ENCODE measurements at regions not wholly inside any gene's neighbourhood (a gene's known extent, or its start where the extent isn't known, plus 50 kb on each side); places are given as distances from the start of the nearest gene placed in this dataset.

DNA sequence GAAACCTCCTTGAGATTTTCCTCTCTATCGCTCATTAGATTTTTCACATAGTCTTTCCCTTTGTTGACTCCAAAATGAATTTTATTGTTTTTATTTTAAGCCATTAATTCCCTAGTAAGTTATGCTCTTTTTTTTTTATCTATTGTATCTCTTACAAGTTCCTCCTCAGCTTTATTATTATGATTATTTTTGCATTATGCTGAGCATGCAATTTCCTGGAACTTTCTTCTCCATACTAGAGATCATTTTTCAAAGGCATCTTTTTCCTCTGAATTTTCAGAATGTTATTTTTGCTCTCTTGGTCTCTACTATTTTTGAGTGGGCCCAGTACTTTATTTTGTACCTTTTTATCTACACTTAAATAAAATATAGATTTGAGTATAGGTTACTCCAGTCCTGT lies 376.6 kb upstream of the SEMA6A start:
- in situ Hi-C loops (cut with MboI; ENCODE audit: low sequenced_read_pairs): no loop called here

- in situ Hi-C loops (cut with MboI; ENCODE audit: low sequenced_read_pairs): loop anchor here (25.0 kb wide), 1 partner anchor 811 kb away; no protein-coding TSS in a partner anchor
Measured at GRCh38 chr5:116947691-116948528, 373.3 kb upstream of the SEMA6A start.

GRCh38 chr5:116945613-116946382 lies 371.2 kb upstream of the SEMA6A start:
- in situ Hi-C loops (cut with MboI; ENCODE audit: low sequenced_read_pairs): loop anchor here (25.0 kb wide), 1 partner anchor 808 kb away; no protein-coding TSS in a partner anchor

DNA sequence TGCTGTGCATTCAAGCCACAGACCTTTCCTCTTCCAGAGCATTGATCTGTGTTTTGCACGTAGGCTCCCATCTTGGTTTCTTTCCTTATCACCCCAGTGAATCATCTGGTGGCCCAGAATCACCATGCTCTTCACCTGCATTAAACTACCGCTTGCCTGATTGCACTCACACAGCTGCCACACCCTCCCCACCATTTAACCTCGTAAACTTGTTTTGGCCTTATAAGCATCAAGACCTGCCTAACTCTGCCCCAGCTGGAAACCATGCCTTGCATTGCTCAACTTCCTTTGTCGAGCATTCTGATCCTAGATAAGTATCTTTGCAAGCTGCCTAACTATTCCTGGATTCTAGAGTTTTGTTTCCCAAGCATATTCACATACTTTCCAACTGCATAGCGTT lies 369.6 kb upstream of the SEMA6A start:
- in situ Hi-C loops (cut with MboI; ENCODE audit: low sequenced_read_pairs): loop anchor here (25.0 kb wide), 1 partner anchor 807 kb away; no protein-coding TSS in a partner anchor

- in situ Hi-C loops (cut with MboI; ENCODE audit: low sequenced_read_pairs): loop anchor here (25.0 kb wide), 1 partner anchor 805 kb away; no protein-coding TSS in a partner anchor
Measured at GRCh38 chr5:116942622-116943021, 368.0 kb upstream of the SEMA6A start.

DNA sequence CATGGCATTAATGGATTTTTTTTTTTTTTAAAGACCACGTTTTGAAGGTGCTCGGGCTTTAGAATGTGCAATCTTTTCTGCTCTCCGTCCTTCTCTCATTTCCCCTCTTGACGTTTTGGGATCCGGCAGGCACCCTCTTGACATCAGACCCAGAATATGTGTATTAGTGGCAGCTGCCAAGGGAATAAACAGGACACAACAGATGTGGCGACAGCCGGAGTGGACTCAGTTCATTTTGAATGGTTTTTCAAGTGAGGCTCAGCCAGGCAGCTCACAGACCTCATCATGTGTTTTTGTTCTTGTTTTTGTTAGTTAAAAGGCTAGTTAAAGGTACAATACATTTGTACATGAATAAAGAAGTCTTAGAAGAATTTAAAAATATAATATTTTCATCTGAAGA lies 365.0 kb upstream of the SEMA6A start:
- in situ Hi-C loops (cut with MboI; ENCODE audit: low sequenced_read_pairs): loop anchor here (25.0 kb wide), 1 partner anchor 802 kb away; no protein-coding TSS in a partner anchor

GRCh38 chr5:116938488-116938887 lies 363.9 kb upstream of the SEMA6A start:
- in situ Hi-C loops (cut with MboI; ENCODE audit: low sequenced_read_pairs): loop anchor here (25.0 kb wide), 1 partner anchor 801 kb away; no protein-coding TSS in a partner anchor

GRCh38 chr5:116935561-116936162 lies 361.0 kb upstream of the SEMA6A start:
- in situ Hi-C loops (cut with MboI; ENCODE audit: low sequenced_read_pairs): loop anchor here (25.0 kb wide), 1 partner anchor 798 kb away; no protein-coding TSS in a partner anchor

DNA sequence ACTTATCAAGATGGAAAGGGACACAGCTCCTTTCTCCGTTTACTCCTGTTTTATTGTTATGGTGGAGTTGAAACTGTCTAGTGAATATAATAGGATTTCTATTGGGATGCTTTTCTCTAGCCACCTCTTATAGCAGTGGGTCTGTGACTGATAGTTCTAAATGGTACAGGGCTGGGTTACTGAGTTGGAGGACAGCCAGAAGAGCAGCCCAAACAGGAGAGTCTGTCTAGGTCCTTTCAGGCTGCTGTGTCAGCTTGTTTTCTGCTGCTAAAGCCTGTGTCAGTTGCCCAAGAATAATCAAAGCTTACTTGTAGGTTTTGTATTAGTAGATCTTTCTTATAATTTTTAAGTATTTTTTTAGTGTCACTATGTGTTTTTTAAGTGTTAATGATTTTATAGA lies 356.0 kb upstream of the SEMA6A start:
- in situ Hi-C loops (cut with MboI; ENCODE audit: low sequenced_read_pairs): loop anchor here (25.0 kb wide), 1 partner anchor 793 kb away; no protein-coding TSS in a partner anchor

- in situ Hi-C loops (cut with MboI; ENCODE audit: low sequenced_read_pairs): no loop called here
Measured at GRCh38 chr5:116923344-116923743, 348.7 kb upstream of the SEMA6A start.

DNA sequence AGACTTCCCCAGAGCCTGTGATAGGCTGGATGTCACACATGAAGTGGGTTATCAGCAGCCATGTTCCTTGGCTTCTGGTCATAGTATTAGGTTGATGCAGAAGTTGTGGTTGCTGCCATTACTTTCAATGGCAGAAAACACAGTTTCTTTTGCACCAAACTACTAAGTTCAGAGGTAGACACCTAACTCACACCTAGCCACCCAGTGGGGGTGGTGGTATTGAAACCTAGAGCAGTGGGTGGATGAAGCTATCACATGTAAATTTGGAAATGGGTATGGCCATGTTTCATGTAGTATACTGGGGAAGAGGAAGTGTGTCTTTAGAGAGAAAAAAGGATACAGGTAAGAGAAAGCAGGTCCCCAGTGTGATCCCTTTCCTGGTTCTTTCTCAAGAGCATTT lies 347.9 kb upstream of the SEMA6A start:
- in situ Hi-C loops (cut with MboI; ENCODE audit: low sequenced_read_pairs): no loop called here

GRCh38 chr5:116914869-116915504 lies 340.4 kb upstream of the SEMA6A start:
- in situ Hi-C loops (cut with MboI; ENCODE audit: low sequenced_read_pairs): no loop called here

- in situ Hi-C loops (cut with MboI; ENCODE audit: low sequenced_read_pairs): no loop called here
Measured at GRCh38 chr5:116912221-116912620, 337.6 kb upstream of the SEMA6A start.

DNA sequence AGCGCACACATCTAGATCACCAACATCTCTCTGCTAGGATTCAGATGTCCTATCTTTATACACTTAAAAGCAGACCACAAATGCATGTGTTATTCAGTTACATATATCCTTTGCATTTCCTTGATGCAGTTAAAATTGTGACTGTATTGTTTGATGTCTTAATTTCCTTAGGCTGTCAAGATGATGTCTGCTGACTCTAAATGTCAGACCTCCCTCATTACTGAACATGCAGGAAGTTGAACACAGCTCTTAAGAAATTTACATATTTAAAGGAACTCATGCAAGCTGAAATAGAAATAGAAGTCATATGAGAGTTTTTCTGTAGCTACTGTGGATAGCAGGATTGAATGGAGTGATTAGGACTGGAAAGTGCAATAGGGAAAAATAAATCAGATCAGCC lies 336.5 kb upstream of the SEMA6A start:
- in situ Hi-C loops (cut with MboI; ENCODE audit: low sequenced_read_pairs): no loop called here

DNA sequence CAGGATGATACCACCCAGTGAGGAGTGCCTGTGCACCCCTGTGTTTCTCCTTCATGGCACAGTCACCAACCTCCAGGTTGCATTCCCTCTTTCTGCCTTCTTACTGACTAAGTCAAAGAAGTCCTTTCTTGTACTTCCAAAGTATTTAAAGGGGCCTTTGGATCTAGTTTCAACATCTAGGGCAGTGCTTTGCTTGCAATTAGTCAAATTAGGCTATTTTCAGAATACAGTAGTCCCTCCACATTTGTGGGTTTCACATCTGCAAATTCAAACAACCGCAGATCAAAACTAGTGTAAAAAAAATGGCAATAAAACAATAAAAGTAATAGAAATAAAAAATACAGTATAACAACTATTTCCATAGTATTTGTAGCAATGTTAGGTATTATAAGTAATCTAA lies 333.9 kb upstream of the SEMA6A start:
- in situ Hi-C loops (cut with MboI; ENCODE audit: low sequenced_read_pairs): no loop called here

GRCh38 chr5:116905885-116906284 lies 331.3 kb upstream of the SEMA6A start:
- in situ Hi-C loops (cut with MboI; ENCODE audit: low sequenced_read_pairs): no loop called here

GRCh38 chr5:116900793-116901192 lies 326.2 kb upstream of the SEMA6A start:
- in situ Hi-C loops (cut with MboI; ENCODE audit: low sequenced_read_pairs): no loop called here

GRCh38 chr5:116898917-116899316 lies 324.3 kb upstream of the SEMA6A start:
- in situ Hi-C loops (cut with MboI; ENCODE audit: low sequenced_read_pairs): no loop called here

- in situ Hi-C loops (cut with MboI; ENCODE audit: low sequenced_read_pairs): no loop called here
Measured at GRCh38 chr5:116897291-116897690, 322.7 kb upstream of the SEMA6A start.

DNA sequence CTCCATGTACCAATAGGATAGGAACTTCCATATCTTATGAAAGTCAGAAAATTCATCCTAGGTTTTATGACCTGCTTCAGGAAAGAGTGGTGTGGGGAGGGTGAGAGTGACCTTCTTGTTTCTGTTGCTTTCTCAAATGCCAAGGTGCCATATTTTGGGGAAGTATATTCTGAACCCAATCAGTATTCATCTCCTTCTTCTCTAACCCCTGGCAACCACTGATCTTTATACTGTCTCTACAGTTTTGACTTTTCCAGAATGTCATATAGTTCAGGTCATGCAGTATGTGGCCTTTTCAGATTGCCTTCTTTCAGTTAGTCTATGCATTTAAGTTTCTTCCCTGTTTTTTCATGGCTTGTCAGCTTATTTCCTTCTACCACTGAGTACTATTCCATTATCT lies 321.4 kb upstream of the SEMA6A start:
- in situ Hi-C loops (cut with MboI; ENCODE audit: low sequenced_read_pairs): no loop called here

GRCh38 chr5:116892993-116893392 lies 318.4 kb upstream of the SEMA6A start:
- in situ Hi-C loops (cut with MboI; ENCODE audit: low sequenced_read_pairs): no loop called here
